ENCODE measurements at regions not wholly inside any gene's neighbourhood (a gene's known extent, or its start where the extent isn't known, plus 50 kb on each side); places are given as distances from the start of the nearest gene placed in this dataset.
A peak's percentile ranks its signal among the peaks of the same experiment; 100 is the strongest.

DNA sequence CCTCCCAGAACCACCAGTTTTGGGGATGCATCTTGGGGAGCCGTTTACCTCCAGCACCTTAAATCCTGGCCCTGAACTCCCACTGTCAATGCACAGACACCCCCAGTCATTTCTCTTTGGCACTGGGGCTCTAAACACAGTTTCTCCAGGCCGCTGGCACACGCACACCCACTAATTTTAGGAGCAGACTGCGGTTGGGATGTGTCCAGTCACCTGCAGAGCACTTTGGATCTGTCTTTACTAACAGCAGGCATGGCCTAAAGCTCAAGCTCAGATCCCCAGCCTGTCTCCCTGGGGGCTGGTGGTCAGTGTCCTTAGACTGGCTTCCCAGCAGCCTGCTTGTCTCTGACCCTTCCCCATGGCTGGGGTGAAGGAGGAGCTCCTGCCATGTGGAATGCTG, 49.9 kb downstream of the SYNE3 start:
- no peaks in the 10 kb centered on the region for H3K9me3 Mint-ChIP-seq
- CTCF ChIA-PET: interaction anchor here (1.7 kb wide), 1 partner anchor 9 kb away, joined by 4 read pairs; no protein-coding TSS in a partner anchor
- POLR2A ChIA-PET: no interaction called here
- H3K4me3 Mint-ChIP-seq: no peak overlapping the region
- peaks cover 53% of the 10 kb centered on the region for H3K4me1 Mint-ChIP-seq
- H3K27me3 Mint-ChIP-seq: no peaks in the 10 kb centered on the region
- DNase-seq: no peak
- H3K36me3 Mint-ChIP-seq (ENCODE audit: low read depth): peaks cover 74% of the 10 kb centered on the region
- H3K27ac Mint-ChIP-seq: no peak overlapping the region

DNA sequence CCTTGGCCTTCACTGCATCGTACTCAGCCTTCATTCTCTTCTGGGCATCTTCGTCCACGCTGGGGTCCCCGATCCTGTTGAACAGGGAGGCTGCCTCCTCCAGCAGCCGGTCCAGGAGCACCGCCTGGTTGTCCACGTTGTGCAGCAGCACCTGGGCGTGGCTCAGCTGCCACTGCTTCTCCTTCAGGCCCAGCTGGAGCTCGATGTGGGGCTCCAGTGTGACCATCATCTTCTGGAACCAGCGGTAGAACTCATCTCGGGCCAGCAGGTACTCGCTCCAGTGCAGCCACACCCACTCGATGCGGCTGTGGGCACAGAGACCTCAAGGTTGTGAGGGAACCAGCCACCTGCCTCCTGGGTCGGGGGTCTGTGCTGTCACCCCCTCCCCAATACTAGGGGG, 50.5 kb downstream of the SYNE3 start:
- peaks cover 74% of the 10 kb centered on the region for H3K36me3 Mint-ChIP-seq (ENCODE audit: low read depth)
- CTCF ChIA-PET: interaction anchor here (1.7 kb wide), 1 partner anchor 8 kb away, joined by 4 read pairs; no protein-coding TSS in a partner anchor
- peak overlapping the region; percentile 93 for H3K27ac Mint-ChIP-seq
- POLR2A ChIA-PET: no interaction called here
- no peak overlapping the region for H3K4me3 Mint-ChIP-seq
- H3K4me1 Mint-ChIP-seq: peaks cover 55% of the 10 kb centered on the region
- no peaks in the 10 kb centered on the region for H3K9me3 Mint-ChIP-seq
- DNase-seq: no peak
- no peaks in the 10 kb centered on the region for H3K27me3 Mint-ChIP-seq

- Mint-ChIP-seq H3K4me3 (no peak overlapping the region), H3K27me3 (no peaks in the 10 kb centered on the region), H3K27ac (peak overlapping the region; percentile 93), H3K9me3 (no peaks in the 10 kb centered on the region), H3K36me3 (ENCODE audit: low read depth) (peaks cover 74% of the 10 kb centered on the region), H3K4me1 (peaks cover 57% of the 10 kb centered on the region)
- ChIA-PET CTCF (interaction anchor here (1.6 to 2.0 kb wide), 3 partner anchors 8 to 23 kb away, joined by 4 to 6 read pairs (median 4); no protein-coding TSS in a partner anchor), POLR2A (no interaction called here)
- DNase-seq: no peak
Measured at GRCh38 chr14:95465358-95465757, 51.1 kb downstream of the SYNE3 start.

GRCh38 chr14:95464514-95464913, 51.9 kb downstream of the SYNE3 start:
- Mint-ChIP-seq H3K9me3 (no peaks in the 10 kb centered on the region), H3K27me3 (no peaks in the 10 kb centered on the region), H3K4me1 (peaks cover 56% of the 10 kb centered on the region), H3K27ac (peak overlapping the region; percentile 93), H3K36me3 (ENCODE audit: low read depth) (peaks cover 69% of the 10 kb centered on the region), H3K4me3 (no peak overlapping the region)
- ChIA-PET CTCF (interaction anchor here (0.8 to 3.0 kb wide), 7 partner anchors 9 to 62 kb away, joined by 3 to 10 read pairs (median 4); no protein-coding TSS in a partner anchor), POLR2A (no interaction called here)
- DNase-seq: peak; percentile 14

- no peaks in the 10 kb centered on the region for H3K27me3 Mint-ChIP-seq
- peaks cover 57% of the 10 kb centered on the region for H3K4me1 Mint-ChIP-seq
- ChIA-PET CTCF (interaction anchor here (0.8 to 3.0 kb wide), 7 partner anchors 9 to 63 kb away, joined by 3 to 10 read pairs (median 4); no protein-coding TSS in a partner anchor), POLR2A (interaction anchor here (0.7 kb wide), 1 partner anchor 71 kb away, joined by 4 read pairs; the partner anchor contains the start of gene GLRX5)
- H3K9me3 Mint-ChIP-seq: no peaks in the 10 kb centered on the region
- no peak for DNase-seq
- H3K4me3 Mint-ChIP-seq: no peak overlapping the region
- peaks cover 69% of the 10 kb centered on the region for H3K36me3 Mint-ChIP-seq (ENCODE audit: low read depth)
- peak overlapping the region; percentile 93 for H3K27ac Mint-ChIP-seq
Measured at GRCh38 chr14:95464103-95464502, 52.3 kb downstream of the SYNE3 start.

- Mint-ChIP-seq H3K27ac (peak overlapping the region; percentile 93), H3K27me3 (no peaks in the 10 kb centered on the region), H3K9me3 (no peaks in the 10 kb centered on the region), H3K36me3 (ENCODE audit: low read depth) (peaks cover 70% of the 10 kb centered on the region), H3K4me1 (peaks cover 57% of the 10 kb centered on the region), H3K4me3 (peak overlapping the region; percentile 45)
- ChIA-PET CTCF (interaction anchor here (0.6 to 3.0 kb wide), 9 partner anchors 9 to 624 kb away, joined by 3 to 10 read pairs (median 4); no protein-coding TSS in a partner anchor), POLR2A (interaction anchor here (0.7 to 0.9 kb wide), 2 partner anchors 60 to 71 kb away, joined by 4 to 6 read pairs; partner anchors contain the start of gene GLRX5)
- peak; percentile 66 for DNase-seq
Measured at GRCh38 chr14:95463171-95463901, 53.1 kb downstream of the SYNE3 start.

- no peak for DNase-seq
- POLR2A ChIA-PET: no interaction called here
- Mint-ChIP-seq H3K36me3 (ENCODE audit: low read depth) (peaks cover 72% of the 10 kb centered on the region), H3K9me3 (no peaks in the 10 kb centered on the region), H3K27me3 (no peaks in the 10 kb centered on the region), H3K4me3 (peak overlapping the region; percentile 45), H3K27ac (peak overlapping the region; percentile 93), H3K4me1 (peaks cover 57% of the 10 kb centered on the region)
- CTCF ChIA-PET: interaction anchor here (0.6 to 3.0 kb wide), 4 partner anchors 10 to 623 kb away, joined by 3 to 10 read pairs (median 4); no protein-coding TSS in a partner anchor
Measured at GRCh38 chr14:95462491-95462890, 54.0 kb downstream of the SYNE3 start.

- H3K27ac Mint-ChIP-seq: peak overlapping the region; percentile 93
- CTCF ChIA-PET: no interaction called here
- H3K27me3 Mint-ChIP-seq: no peaks in the 10 kb centered on the region
- H3K4me3 Mint-ChIP-seq: no peak overlapping the region
- POLR2A ChIA-PET: no interaction called here
- peaks cover 53% of the 10 kb centered on the region for H3K4me1 Mint-ChIP-seq
- H3K9me3 Mint-ChIP-seq: no peaks in the 10 kb centered on the region
- DNase-seq: no peak
- H3K36me3 Mint-ChIP-seq (ENCODE audit: low read depth): peaks cover 61% of the 10 kb centered on the region
Measured at GRCh38 chr14:95460647-95461478, 55.6 kb downstream of the SYNE3 start.

DNA sequence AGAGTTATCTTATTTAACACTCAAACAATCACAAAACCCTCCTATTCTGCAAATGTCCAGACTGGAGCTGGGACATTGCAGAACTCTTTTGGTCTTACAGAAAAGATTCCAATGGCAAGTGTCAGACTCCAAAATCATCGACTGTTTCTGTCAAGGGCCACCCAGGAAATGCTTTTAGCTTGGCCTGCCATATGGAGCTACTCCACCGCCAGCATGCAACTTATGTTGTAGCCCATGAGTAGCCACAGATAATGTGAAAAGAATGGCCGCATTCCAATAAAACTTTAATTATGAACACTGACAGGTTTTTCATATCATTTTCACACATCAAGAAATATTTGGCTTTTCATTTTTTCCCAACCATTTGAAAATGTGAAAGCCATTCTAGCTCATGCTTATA, 57.5 kb downstream of the SYNE3 start:
- DNase-seq: no peak
- Mint-ChIP-seq H3K9me3 (no peaks in the 10 kb centered on the region), H3K27ac (peak overlapping the region; percentile 19), H3K36me3 (ENCODE audit: low read depth) (peaks cover 54% of the 10 kb centered on the region), H3K27me3 (no peaks in the 10 kb centered on the region), H3K4me1 (peaks cover 33% of the 10 kb centered on the region), H3K4me3 (no peak overlapping the region)
- ChIA-PET CTCF (interaction anchor here (0.7 to 1.4 kb wide), 4 partner anchors 9 to 69 kb away, joined by 3 to 5 read pairs (median 3); no protein-coding TSS in a partner anchor), POLR2A (no interaction called here)

- DNase-seq: no peak
- POLR2A ChIA-PET: no interaction called here
- H3K4me1 Mint-ChIP-seq: peaks cover 29% of the 10 kb centered on the region
- H3K36me3 Mint-ChIP-seq (ENCODE audit: low read depth): peaks cover 50% of the 10 kb centered on the region
- H3K27me3 Mint-ChIP-seq: no peaks in the 10 kb centered on the region
- no peak overlapping the region for H3K4me3 Mint-ChIP-seq
- peak overlapping the region; percentile 36 for H3K27ac Mint-ChIP-seq
- H3K9me3 Mint-ChIP-seq: no peaks in the 10 kb centered on the region
- CTCF ChIA-PET: interaction anchor here (1.0 to 1.7 kb wide), 4 partner anchors 11 to 69 kb away, joined by 3 to 5 read pairs (median 4); no protein-coding TSS in a partner anchor
Measured at GRCh38 chr14:95458459-95458858, 58.0 kb downstream of the SYNE3 start.

- peaks cover 7% of the 10 kb centered on the region for H3K4me1 Mint-ChIP-seq
- ChIA-PET POLR2A (no interaction called here), CTCF (no interaction called here)
- H3K27ac Mint-ChIP-seq: no peak overlapping the region
- no peaks in the 10 kb centered on the region for H3K9me3 Mint-ChIP-seq
- H3K4me3 Mint-ChIP-seq: no peak overlapping the region
- H3K27me3 Mint-ChIP-seq: no peaks in the 10 kb centered on the region
- no peak for DNase-seq
- H3K36me3 Mint-ChIP-seq (ENCODE audit: low read depth): peaks cover 42% of the 10 kb centered on the region
Measured at GRCh38 chr14:95456281-95456680, 60.2 kb downstream of the SYNE3 start.

GRCh38 chr14:95455246-95455645, 61.2 kb downstream of the SYNE3 start:
- POLR2A ChIA-PET: interaction anchor here (0.8 kb wide), 1 partner anchor 18 kb away, joined by 4 read pairs; no protein-coding TSS in a partner anchor
- CTCF ChIA-PET: interaction anchor here (1.6 to 3.5 kb wide), 2 partner anchors 9 to 13 kb away, joined by 4 to 19 read pairs; no protein-coding TSS in a partner anchor
- no peak for DNase-seq
- Mint-ChIP-seq H3K27me3 (no peaks in the 10 kb centered on the region), H3K4me1 (peaks cover 2% of the 10 kb centered on the region), H3K4me3 (no peak overlapping the region), H3K9me3 (no peaks in the 10 kb centered on the region), H3K36me3 (ENCODE audit: low read depth) (peaks cover 39% of the 10 kb centered on the region), H3K27ac (no peak overlapping the region)

DNA sequence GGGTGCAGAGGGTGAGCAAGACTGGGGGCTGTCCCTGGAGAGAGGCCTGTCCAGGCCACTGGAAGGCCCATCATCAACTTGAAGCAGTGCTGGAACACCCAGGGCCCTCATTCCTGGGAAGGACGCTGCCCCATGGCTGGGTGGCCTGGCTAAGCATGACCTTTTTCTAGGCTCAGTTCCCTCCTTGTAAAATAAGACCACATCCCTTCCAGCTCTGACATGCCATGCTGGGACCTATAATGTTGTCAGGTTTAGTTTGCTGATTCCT, 62.8 kb downstream of the SYNE3 start:
- no peaks in the 10 kb centered on the region for H3K9me3 Mint-ChIP-seq
- H3K27me3 Mint-ChIP-seq: no peaks in the 10 kb centered on the region
- no peaks in the 10 kb centered on the region for H3K4me1 Mint-ChIP-seq
- no peak overlapping the region for H3K27ac Mint-ChIP-seq
- H3K4me3 Mint-ChIP-seq: no peak overlapping the region
- H3K36me3 Mint-ChIP-seq (ENCODE audit: low read depth): peaks cover 43% of the 10 kb centered on the region
- DNase-seq: no peak
- CTCF ChIA-PET: interaction anchor here (1.0 to 3.5 kb wide), 3 partner anchors 9 to 26 kb away, joined by 3 to 19 read pairs (median 10); no protein-coding TSS in a partner anchor
- POLR2A ChIA-PET: no interaction called here

Measured in activated CD4-positive, alpha-beta T cell treated with anti-CD3 and anti-CD28 coated beads, Interleukin-2, amount 10 ng/mL, durations not matched to agents 7 days and 5 days (primary cell).